Heart right ventricle (tissue), 16 donors: ENCODE measurements at regions not wholly inside any gene's neighbourhood (a gene's known extent, or its start where the extent isn't known, plus 50 kb on each side); places are given as distances from the start of the nearest gene placed in this dataset.

Experiments used
- ATAC-seq, 8 donors: fragments of 200-7000 bp; cut with Tn5 transposase; one replicate each; pipeline ENCODE4 v1.9.1; 2020; ENCODE audit warnings: mild to moderate bottlenecking in 8 of 8, moderate library complexity in 8 of 8, moderate number of reproducible peaks in 1 of 8
- DNase-seq, 2 donors: peaks; one replicate each; pipeline ENCODE4 v3.0.0-alpha.2; 2020
- H3K27ac ChIP-seq, 10 donors: fragments of 200-600 bp; sonication (generic) in 2 of 10; one replicate each; pipeline versions ENCODE4 v1.5.0 to v1.8.0; 2020 to 2022; ENCODE audit warnings: mild to moderate bottlenecking in 3 of 10
- H3K27me3 ChIP-seq, 7 donors: fragments of 200-600 bp; one replicate each; pipeline ENCODE4 v1.8.0; 2021 to 2022; ENCODE audit warnings: mild to moderate bottlenecking in 2 of 7
- H3K36me3 ChIP-seq, 9 donors: fragments of 200-600 bp; sonication (generic) in 1 of 9; one replicate each; pipeline versions ENCODE4 v1.5.0 to v1.8.0; 2020 to 2022; ENCODE audit warnings: mild to moderate bottlenecking in 2 of 9
- H3K4me1 ChIP-seq, 9 donors: fragments of 200-600 bp; sonication (generic) in 1 of 9; one replicate each; pipeline versions ENCODE4 v1.5.0 to v1.8.0; 2020 to 2022; ENCODE audit warnings: mild to moderate bottlenecking in 4 of 9
- H3K4me3 ChIP-seq, 10 donors: fragments of 200-600 bp; sonication (generic) in 2 of 10; one replicate each; pipeline versions ENCODE4 v1.5.0 to v1.8.0; 2020 to 2022; ENCODE audit warnings: mild to moderate bottlenecking in 7 of 10, moderate library complexity in 2 of 10
- H3K9me3 ChIP-seq, 11 donors: fragments of 200-600 bp in 10 of 11; sonication (generic) in 2 of 11; one replicate each; pipeline versions ENCODE4 v1.5.0 to v1.8.0; 2013 to 2022; ENCODE audit warnings: mild to moderate bottlenecking in 2 of 11, control low read depth in 1 of 11, moderate library complexity in 1 of 11
- CTCF ChIP-seq, 9 donors: fragments of 200-600 bp; sonication (generic) in 2 of 9; IDR thresholded peaks; one replicate each; pipeline versions ENCODE4 v1.5.0 to v1.8.0; 2021 to 2022; ENCODE audit warnings: antibody characterized with exemption in 9 of 9, mild to moderate bottlenecking in 5 of 9, moderate library complexity in 1 of 9
- WGBS, 2 donors: extraction: QIAGEN DNeasy Blood & Tissue Kit; methylation state at CpG; one replicate each; pipeline ENCODE4 v1.1.7; 2013; ENCODE audit warnings: inconsistent platforms in 1 of 2; 5-methylcytosine and 5-hydroxymethylcytosine counted together
- intact Hi-C, 10 donors: fragments of 100-400 bp; cut with DNase I; formaldehyde crosslinking; loops; one replicate each; pipeline versions ENCODE4 v1.11.1 to v1.14.2; 2022
- donor health status: Arrhythmogenic right ventricular cardiomyopathy.
- donor health status: ischemic (EF 13 %, LVEDD 7.1; RV severe dilation, severe dysfunction).
- donor health status: healthy with polysubstance abuse.
- donor health status: DM: no; HTN: yes; CAD: no.
- donor health status: DM: no; HTN: no; CAD: no.
- donor health status: ischemic (EF 25% LVEDD 6.9; RV normal size, moderate dysfunction).
- donor health status: ischemic (EF 25% LVEDD 5.7; RV mildly dilated, moderate dysfunction).
- donor health status: healthy.
- donor health status: DM: yes; HTN: yes; CAD: no.
- donor health status: Ischemic cardiomyopathy.
- donor health status: ischemic (EF 35%, LVEDD 5.7; RV mildly dilated, moderate dysfunction).
- donor health status: nonischemic (EF 11% LVEDD 7.7; RV severe dilation, severe dysfunction).
- donor health status: DM: yes; HTN: yes; CAD: no.
- donor health status: PGD.
- donor health status: ischemic (EF 29% LVEDD 5.4; RV normal size, mild dysfunction).
- donor health status: nonischemic (EF 23%, LVEDD 6.1; RV moderate dilation, normal function).

GRCh38 chr22:22371031-22371541, 126.5 kb downstream of the VPREB1 start:
- TF ChIP-seq CTCF (IDR thresholded peaks at IDR 0.05), result peak in 2 of 9 donors; percentile 5 to 11
- Histone ChIP-seq H3K27me3 (peaks cover 0 to 17% (median 7%) of the 10 kb centered on the region in 7 donors), H3K27ac (peak overlapping the region in 5 of 10 donors; percentile 12 to 39 (median 25)), H3K9me3 (no peaks in the 10 kb centered on the region), H3K36me3 (no peaks in the 10 kb centered on the region), H3K4me1 (peaks cover 0 to 34% (median 12%) of the 10 kb centered on the region in 9 donors), H3K4me3 (no peak overlapping the region)
- intact Hi-C loops, result no loop called here
- WGBS, 2 donors, result 9 to 13% methylated on average over 2 of the region's 2 CpGs
- ATAC-seq, result peak in 7 of 8 donors; percentile 28 to 86 (median 69)
- peak; percentile 38 to 45 for DNase-seq

GRCh38 chr22:22372086-22372485, 127.5 kb downstream of the VPREB1 start:
- Histone ChIP-seq H3K27ac (peak overlapping the region in 2 of 10 donors; percentile 25 to 39), H3K9me3 (no peaks in the 10 kb centered on the region), H3K27me3 (peaks cover 0 to 24% (median 11%) of the 10 kb centered on the region in 7 donors), H3K4me1 (peaks cover 0 to 34% (median 12%) of the 10 kb centered on the region in 9 donors), H3K4me3 (no peak overlapping the region), H3K36me3 (no peaks in the 10 kb centered on the region)
- 63 to 83% methylated on average over 6 of the region's 6 CpGs for WGBS, 2 donors
- no peak for ATAC-seq
- intact Hi-C loops, result no loop called here
- TF ChIP-seq CTCF (IDR thresholded peaks at IDR 0.05), result no peak
- no peak for DNase-seq

GRCh38 chr22:22374163-22374562, 129.6 kb downstream of the VPREB1 start:
- ATAC-seq (no peak), DNase-seq (no peak)
- Histone ChIP-seq H3K27me3 (peaks cover 0 to 35% (median 14%) of the 10 kb centered on the region in 7 donors), H3K4me1 (peaks cover 0 to 30% (median 12%) of the 10 kb centered on the region in 9 donors), H3K9me3 (no peaks in the 10 kb centered on the region), H3K27ac (no peak overlapping the region), H3K36me3 (no peaks in the 10 kb centered on the region), H3K4me3 (no peak overlapping the region)
- 48 to 54% methylated on average over 2 of the region's 2 CpGs for WGBS, 2 donors
- intact Hi-C loops, result loop anchor here in 1 of 10 donors (2.0 kb wide), 1 partner anchor 21 kb away; no protein-coding TSS in a partner anchor
- no peak for TF ChIP-seq CTCF (IDR thresholded peaks at IDR 0.05)

- Histone ChIP-seq H3K27me3 (peaks cover 0 to 37% (median 14%) of the 10 kb centered on the region in 7 donors), H3K9me3 (no peaks in the 10 kb centered on the region), H3K36me3 (no peaks in the 10 kb centered on the region), H3K4me1 (peaks cover 0 to 26% (median 12%) of the 10 kb centered on the region in 9 donors), H3K4me3 (no peak overlapping the region), H3K27ac (no peak overlapping the region)
- ATAC-seq, result no peak
- intact Hi-C loops, result loop anchor here in 1 of 10 donors (2.0 kb wide), 1 partner anchor 22 kb away; no protein-coding TSS in a partner anchor
- TF ChIP-seq CTCF (IDR thresholded peaks at IDR 0.05), result no peak
- 59 to 66% methylated on average over 5 of the region's 5 CpGs for WGBS, 2 donors
- no peak for DNase-seq
Measured at GRCh38 chr22:22374579-22374978, 130.0 kb downstream of the VPREB1 start.
